ENCODE measurements at regions not wholly inside any gene's neighbourhood (a gene's known extent, or its start where the extent isn't known, plus 50 kb on each side); places are given as distances from the start of the nearest gene placed in this dataset.

- Mint-ChIP-seq H3K36me3 (ENCODE audit: low read depth, unreplicated experiment) (no peaks in the 10 kb centered on the region), H3K9me3 (ENCODE audit: unreplicated experiment) (no peaks in the 10 kb centered on the region), H3K4me3 (ENCODE audit: unreplicated experiment) (no peak overlapping the region), H3K27ac (ENCODE audit: unreplicated experiment) (no peak overlapping the region), H3K4me1 (ENCODE audit: unreplicated experiment) (no peaks in the 10 kb centered on the region), H3K27me3 (ENCODE audit: unreplicated experiment) (no peaks in the 10 kb centered on the region)
- no peak for TF ChIP-seq CTCF (IDR thresholded peaks at IDR 0.05; ENCODE audit: unreplicated experiment)
- DNase-seq (ENCODE audit: low spot score): no peak
These were observed 569.8 kb upstream of the RIOK2 start for GRCh38 chr5:97752871-97753270.

GRCh38 chr5:97762483-97762882, 579.4 kb upstream of the RIOK2 start:
- Mint-ChIP-seq H3K4me3 (ENCODE audit: unreplicated experiment) (no peak overlapping the region), H3K4me1 (ENCODE audit: unreplicated experiment) (no peaks in the 10 kb centered on the region), H3K27ac (ENCODE audit: unreplicated experiment) (no peak overlapping the region), H3K36me3 (ENCODE audit: low read depth, unreplicated experiment) (no peaks in the 10 kb centered on the region), H3K9me3 (ENCODE audit: unreplicated experiment) (no peaks in the 10 kb centered on the region), H3K27me3 (ENCODE audit: unreplicated experiment) (no peaks in the 10 kb centered on the region)
- no peak for DNase-seq (ENCODE audit: low spot score)
- no peak for TF ChIP-seq CTCF (IDR thresholded peaks at IDR 0.05; ENCODE audit: unreplicated experiment)

- no peak for TF ChIP-seq CTCF (IDR thresholded peaks at IDR 0.05; ENCODE audit: unreplicated experiment)
- Mint-ChIP-seq H3K27ac (ENCODE audit: unreplicated experiment) (no peak overlapping the region), H3K36me3 (ENCODE audit: low read depth, unreplicated experiment) (no peaks in the 10 kb centered on the region), H3K4me1 (ENCODE audit: unreplicated experiment) (no peaks in the 10 kb centered on the region), H3K27me3 (ENCODE audit: unreplicated experiment) (no peaks in the 10 kb centered on the region), H3K4me3 (ENCODE audit: unreplicated experiment) (no peak overlapping the region), H3K9me3 (ENCODE audit: unreplicated experiment) (no peaks in the 10 kb centered on the region)
- no peak for DNase-seq (ENCODE audit: low spot score)
These were observed 581.7 kb upstream of the RIOK2 start for GRCh38 chr5:97764700-97765099.

GRCh38 chr5:97778451-97778850, 595.4 kb upstream of the RIOK2 start:
- H3K9me3 Mint-ChIP-seq (ENCODE audit: unreplicated experiment): no peaks in the 10 kb centered on the region
- no peaks in the 10 kb centered on the region for H3K36me3 Mint-ChIP-seq (ENCODE audit: low read depth, unreplicated experiment)
- DNase-seq (ENCODE audit: low spot score): no peak
- H3K4me1 Mint-ChIP-seq (ENCODE audit: unreplicated experiment): no peaks in the 10 kb centered on the region
- no peak overlapping the region for H3K4me3 Mint-ChIP-seq (ENCODE audit: unreplicated experiment)
- H3K27me3 Mint-ChIP-seq (ENCODE audit: unreplicated experiment): peaks cover 2% of the 10 kb centered on the region
- no peak for TF ChIP-seq CTCF (IDR thresholded peaks at IDR 0.05; ENCODE audit: unreplicated experiment)
- no peak overlapping the region for H3K27ac Mint-ChIP-seq (ENCODE audit: unreplicated experiment)

GRCh38 chr5:97788369-97788768, 605.3 kb upstream of the RIOK2 start:
- Mint-ChIP-seq H3K36me3 (ENCODE audit: low read depth, unreplicated experiment) (no peaks in the 10 kb centered on the region), H3K4me1 (ENCODE audit: unreplicated experiment) (no peaks in the 10 kb centered on the region), H3K27me3 (ENCODE audit: unreplicated experiment) (no peaks in the 10 kb centered on the region), H3K27ac (ENCODE audit: unreplicated experiment) (no peak overlapping the region), H3K9me3 (ENCODE audit: unreplicated experiment) (no peaks in the 10 kb centered on the region), H3K4me3 (ENCODE audit: unreplicated experiment) (no peak overlapping the region)
- TF ChIP-seq CTCF (IDR thresholded peaks at IDR 0.05; ENCODE audit: unreplicated experiment): no peak
- DNase-seq (ENCODE audit: low spot score): no peak

Data from endothelial cell (in vitro differentiated cells).